Astrocyte of the cerebellum (primary cell): ENCODE measurements at regions not wholly inside any gene's neighbourhood (a gene's known extent, or its start where the extent isn't known, plus 50 kb on each side); places are given as distances from the start of the nearest gene placed in this dataset.

Source experiments
- DNase-seq: peaks from one replicate; pipeline ENCODE4 v3.0.0-alpha.2; 2011; ENCODE audit warnings: low read depth
- H3K4me3 ChIP-seq: 2 replicates; pipeline ENCODE4 v1.5.1; 2011; ENCODE audit warnings: mild to moderate bottlenecking, low read depth, low read length, moderate library complexity
- CTCF ChIP-seq: IDR thresholded peaks from 2 replicates; pipeline ENCODE4 v1.5.1; 2012; ENCODE audit warnings: low read length, low read depth, moderate library complexity, mild to moderate bottlenecking; ENCODE audit errors: missing control alignments
- in situ Hi-C: cut with HindIII; loops from 2 replicates; pipeline ENCODE4 v1.10.0; 2017; ENCODE audit warnings: low sequenced_read_pairs

GRCh38 chrX:4206941-4207340 lies 493.5 kb upstream of the PRKX start:
- DNase-seq, result no peak
- TF ChIP-seq CTCF, result no peak
- no peak overlapping the region for H3K4me3 ChIP-seq
- in situ Hi-C loops, result no loop called here

GRCh38 chrX:4197971-4198370 lies 484.5 kb upstream of the PRKX start:
- TF ChIP-seq CTCF, result no peak
- in situ Hi-C loops, result no loop called here
- no peak overlapping the region for H3K4me3 ChIP-seq
- no peak for DNase-seq

GRCh38 chrX:4193500-4194155 lies 480.2 kb upstream of the PRKX start:
- in situ Hi-C loops, result no loop called here
- H3K4me3 ChIP-seq, result no peak overlapping the region
- no peak for DNase-seq
- no peak for TF ChIP-seq CTCF

- H3K4me3 ChIP-seq, result no peak overlapping the region
- no peak for TF ChIP-seq CTCF
- no peak for DNase-seq
- in situ Hi-C loops, result no loop called here
Observed at GRCh38 chrX:4186331-4186730, 472.9 kb upstream of the PRKX start.

- no peak overlapping the region for H3K4me3 ChIP-seq
- in situ Hi-C loops, result no loop called here
- TF ChIP-seq CTCF, result no peak
- no peak for DNase-seq
Observed at GRCh38 chrX:4185086-4185485, 471.6 kb upstream of the PRKX start.

GRCh38 chrX:4182408-4182806 lies 469.0 kb upstream of the PRKX start:
- no peak overlapping the region for H3K4me3 ChIP-seq
- no peak for TF ChIP-seq CTCF
- no peak for DNase-seq
- in situ Hi-C loops, result no loop called here
